Suprapubic skin (tissue), 3 donors: ENCODE measurements at regions not wholly inside any gene's neighbourhood (a gene's known extent, or its start where the extent isn't known, plus 50 kb on each side); places are given as distances from the start of the nearest gene placed in this dataset.

Source experiments
- POLR2AphosphoS5 ChIP-seq, 3 donors: sonication (generic); formaldehyde crosslinking; IDR thresholded peaks; one replicate each; pipeline ENCODE4 v1.6.1; 2017; ENCODE audit warnings: antibody characterized with exemption in 3 of 3
- TF ChIP-seq, protein P1 (sequence below), 2 donors: fragments of 200-600 bp in 1 of 2; fragments of 450-650 bp in 1 of 2; sonication (generic) in 1 of 2; IDR thresholded peaks; one replicate each; pipeline ENCODE4 v1.5.1; 2016 to 2019; ENCODE audit warnings: antibody characterized with exemption in 2 of 2, mild to moderate bottlenecking in 1 of 2, moderate library complexity in 1 of 2

DNA sequence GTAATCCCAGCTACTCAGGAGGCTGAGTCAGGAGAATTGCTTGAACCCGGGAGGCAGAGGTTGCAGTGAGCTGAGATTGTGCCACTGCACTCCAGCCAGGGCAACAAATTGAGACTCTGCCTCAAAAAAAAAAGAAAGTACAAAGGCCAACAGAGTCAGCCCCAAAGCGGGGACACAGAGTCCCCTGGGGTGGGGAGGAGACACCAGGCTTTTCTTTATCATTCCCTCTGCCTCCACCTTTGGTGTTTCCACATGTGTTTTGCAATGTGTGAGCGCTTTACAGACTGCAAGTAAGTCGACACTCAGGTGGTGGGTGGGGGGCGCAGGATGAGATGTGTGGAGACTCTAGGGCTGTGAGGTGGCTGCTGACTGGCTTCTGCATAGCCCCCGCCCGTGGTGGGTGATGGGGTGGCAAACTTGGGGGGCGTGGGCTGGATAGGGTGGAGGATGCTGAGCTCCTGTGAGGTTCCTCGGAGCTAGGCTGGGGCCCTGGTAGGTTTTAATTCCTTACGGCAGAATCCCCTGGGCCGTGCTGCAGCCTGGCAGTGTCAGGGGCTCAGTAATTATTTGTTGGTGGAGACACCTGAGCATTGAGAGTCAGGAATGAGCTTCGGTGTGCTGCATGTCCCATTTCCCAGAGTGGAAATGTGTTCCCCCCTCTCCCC is 177.2 kb downstream of the CTTN start:
- TF ChIP-seq, protein P1, sequence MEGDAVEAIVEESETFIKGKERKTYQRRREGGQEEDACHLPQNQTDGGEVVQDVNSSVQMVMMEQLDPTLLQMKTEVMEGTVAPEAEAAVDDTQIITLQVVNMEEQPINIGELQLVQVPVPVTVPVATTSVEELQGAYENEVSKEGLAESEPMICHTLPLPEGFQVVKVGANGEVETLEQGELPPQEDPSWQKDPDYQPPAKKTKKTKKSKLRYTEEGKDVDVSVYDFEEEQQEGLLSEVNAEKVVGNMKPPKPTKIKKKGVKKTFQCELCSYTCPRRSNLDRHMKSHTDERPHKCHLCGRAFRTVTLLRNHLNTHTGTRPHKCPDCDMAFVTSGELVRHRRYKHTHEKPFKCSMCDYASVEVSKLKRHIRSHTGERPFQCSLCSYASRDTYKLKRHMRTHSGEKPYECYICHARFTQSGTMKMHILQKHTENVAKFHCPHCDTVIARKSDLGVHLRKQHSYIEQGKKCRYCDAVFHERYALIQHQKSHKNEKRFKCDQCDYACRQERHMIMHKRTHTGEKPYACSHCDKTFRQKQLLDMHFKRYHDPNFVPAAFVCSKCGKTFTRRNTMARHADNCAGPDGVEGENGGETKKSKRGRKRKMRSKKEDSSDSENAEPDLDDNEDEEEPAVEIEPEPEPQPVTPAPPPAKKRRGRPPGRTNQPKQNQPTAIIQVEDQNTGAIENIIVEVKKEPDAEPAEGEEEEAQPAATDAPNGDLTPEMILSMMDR (IDR thresholded peaks at IDR 0.05), result no peak
- no peak for TF ChIP-seq POLR2AphosphoS5 (IDR thresholded peaks at IDR 0.05)
